ENCODE measurements at regions not wholly inside any gene's neighbourhood (a gene's known extent, or its start where the extent isn't known, plus 50 kb on each side); places are given as distances from the start of the nearest gene placed in this dataset.

DNA sequence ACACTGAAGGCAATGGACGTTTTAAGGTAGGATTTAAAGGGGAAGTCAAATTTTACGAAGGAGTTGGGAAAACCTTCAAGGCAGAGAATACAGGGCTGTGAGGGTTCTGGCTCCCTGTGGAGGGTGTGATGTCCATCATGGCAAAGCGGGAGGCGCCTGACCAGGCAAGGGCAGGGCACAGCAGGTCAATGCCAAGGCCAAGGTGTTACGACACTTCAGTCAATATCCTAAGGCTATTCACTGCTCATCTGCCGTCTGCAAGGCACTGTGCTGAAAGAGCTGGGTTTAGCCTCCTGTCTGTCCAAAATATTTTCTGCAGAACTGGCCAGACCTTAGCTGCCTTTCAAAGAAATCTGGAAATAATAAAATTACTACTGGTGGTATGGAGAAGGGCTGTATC, 297.9 kb upstream of the MGMT start:
- intact Hi-C loops (cut with DNase I), result no loop called here
- Histone ChIP-seq H3K27me3 (no peaks in the 10 kb centered on the region), H3K4me3 (no peak overlapping the region), H3K9me3 (no peaks in the 10 kb centered on the region), H3K36me3 (no peaks in the 10 kb centered on the region), H3K27ac (no peak overlapping the region), H3K4me1 (no peaks in the 10 kb centered on the region)
- ATAC-seq (no peak), DNase-seq (no peak)
- TF ChIP-seq POLR2A (IDR thresholded peaks at IDR 0.05) (no peak), CTCF (IDR thresholded peaks at IDR 0.05) (no peak)
- 82 to 88% (median 86%) methylated on average over 6 of the region's 6 CpGs for WGBS, 4 donors

GRCh38 chr10:129170812-129171211, 296.2 kb upstream of the MGMT start:
- Histone ChIP-seq H3K36me3 (no peaks in the 10 kb centered on the region), H3K4me3 (no peak overlapping the region), H3K4me1 (no peaks in the 10 kb centered on the region), H3K9me3 (no peaks in the 10 kb centered on the region), H3K27ac (no peak overlapping the region), H3K27me3 (peaks cover 0 to 4% (median 0%) of the 10 kb centered on the region in 9 donors)
- TF ChIP-seq CTCF (IDR thresholded peaks at IDR 0.05) (no peak), POLR2A (IDR thresholded peaks at IDR 0.05) (no peak)
- intact Hi-C loops (cut with DNase I), result no loop called here
- DNase-seq (no peak), ATAC-seq (no peak)
- 80 to 90% (median 84%) methylated on average over 3 of the region's 3 CpGs for WGBS, 4 donors

DNA sequence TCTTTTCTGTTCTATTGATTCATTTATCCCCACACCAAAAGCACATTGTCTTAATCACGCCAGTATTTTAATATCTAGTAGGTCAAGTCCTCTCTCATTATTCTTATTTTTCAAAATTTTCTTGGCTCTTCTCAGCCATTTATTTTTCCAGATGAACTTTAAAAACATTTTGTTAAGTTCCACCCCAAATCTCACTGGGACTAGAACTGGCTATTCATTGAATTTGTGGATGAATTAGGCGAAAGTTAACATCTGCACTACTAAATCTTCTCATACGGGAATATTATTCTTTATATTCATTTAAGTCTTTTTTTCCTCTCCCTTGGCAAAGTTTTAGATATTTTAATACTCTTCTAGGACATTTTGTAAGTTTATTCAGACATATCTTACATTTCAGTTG, 295.2 kb upstream of the MGMT start:
- Histone ChIP-seq H3K27me3 (peaks cover 0 to 4% (median 0%) of the 10 kb centered on the region in 9 donors), H3K4me3 (no peak overlapping the region), H3K9me3 (no peaks in the 10 kb centered on the region), H3K4me1 (no peaks in the 10 kb centered on the region), H3K36me3 (no peaks in the 10 kb centered on the region), H3K27ac (no peak overlapping the region)
- intact Hi-C loops (cut with DNase I), result no loop called here
- ATAC-seq (no peak), DNase-seq (no peak)
- no peak for TF ChIP-seq CTCF (IDR thresholded peaks at IDR 0.05)
- TF ChIP-seq POLR2A (IDR thresholded peaks at IDR 0.05), result no peak
- 68 to 79% (median 70%) methylated on average over 3 of the region's 3 CpGs for WGBS, 4 donors

DNA sequence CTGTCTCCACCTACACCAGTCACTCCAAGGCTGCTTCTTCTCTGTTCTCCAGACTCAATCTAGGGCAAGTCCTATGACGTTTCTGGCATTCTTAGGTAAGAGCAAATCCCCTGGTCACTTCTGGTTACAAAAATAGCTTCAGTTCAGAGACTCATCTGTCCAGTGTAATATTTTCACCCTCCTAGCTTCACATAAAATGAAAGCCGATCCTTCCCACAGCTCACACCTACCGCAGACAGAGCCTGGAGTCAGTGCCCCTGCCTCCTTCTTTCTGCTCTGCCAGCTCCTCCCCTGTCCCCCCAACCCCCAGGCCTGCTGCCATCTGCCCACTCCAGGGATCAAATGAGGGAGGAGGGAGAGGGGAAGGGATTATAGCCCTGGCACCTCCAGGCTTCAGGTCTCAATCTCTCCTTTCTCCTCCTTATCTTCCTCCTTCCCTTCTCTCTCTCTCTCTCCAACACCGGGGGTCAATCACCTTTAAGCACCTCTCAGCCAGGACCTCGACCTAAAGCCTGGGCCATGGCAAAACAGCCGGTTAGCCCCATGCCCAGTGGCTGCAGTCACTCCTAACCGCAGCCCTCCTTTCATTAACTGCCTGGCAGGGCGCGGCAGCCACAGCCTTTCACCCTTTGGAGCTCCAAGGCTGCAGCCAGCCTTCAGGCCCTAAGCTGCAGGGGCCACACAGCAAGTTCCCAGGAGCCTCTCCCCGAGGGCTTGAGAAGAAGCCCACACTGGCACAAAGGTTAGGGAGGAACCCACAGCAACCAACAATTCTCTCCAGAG, 292.6 kb upstream of the MGMT start:
- no peak for ATAC-seq
- H3K9me3 ChIP-seq, result no peaks in the 10 kb centered on the region
- H3K27me3 ChIP-seq, result peaks cover 0 to 4% (median 0%) of the 10 kb centered on the region in 9 donors
- H3K4me1 ChIP-seq, result no peaks in the 10 kb centered on the region
- H3K36me3 ChIP-seq, result no peaks in the 10 kb centered on the region
- H3K27ac ChIP-seq, result no peak overlapping the region
- no peak for DNase-seq
- TF ChIP-seq CTCF (IDR thresholded peaks at IDR 0.05) (no peak), POLR2A (IDR thresholded peaks at IDR 0.05) (no peak)
- intact Hi-C loops (cut with DNase I), result no loop called here
- WGBS, 4 donors, result 70 to 74% (median 72%) methylated on average over 10 of the region's 10 CpGs
- H3K4me3 ChIP-seq, result no peak overlapping the region
